DND-41 (cell line): ENCODE measurements at regions not wholly inside any gene's neighbourhood (a gene's known extent, or its start where the extent isn't known, plus 50 kb on each side); places are given as distances from the start of the nearest gene placed in this dataset.

Experiments
- CTCF ChIP-seq: IDR thresholded peaks from 2 replicates; pipeline ENCODE4 v1.5.1; 2012; ENCODE audit warnings: borderline replicate concordance, low read length, moderate library complexity, mild to moderate bottlenecking; ENCODE audit not compliant: poor library complexity, severe bottlenecking; ENCODE audit errors: extremely low read depth
- EZH2 ChIP-seq: IDR thresholded peaks from 3 replicates; pipeline ENCODE4 v1.6.1; 2012; ENCODE audit warnings: borderline replicate concordance, low read depth, mild to moderate bottlenecking, moderate library complexity, low read length, inconsistent platforms; ENCODE audit not compliant: severe bottlenecking

GRCh38 chr7:142654398-142654797, 94.9 kb upstream of the PRSS1 start:
- TF ChIP-seq EZH2, result no peak
- no peak for TF ChIP-seq CTCF
